Ishikawa (cell line): ENCODE measurements at regions not wholly inside any gene's neighbourhood (a gene's known extent, or its start where the extent isn't known, plus 50 kb on each side); places are given as distances from the start of the nearest gene placed in this dataset.

ENCODE experiments used
- CEBPB ChIP-seq: IDR thresholded peaks from 2 replicates; pipeline ENCODE4 v1.6.1; 2012
- CREB1 ChIP-seq: IDR thresholded peaks from 2 replicates; pipeline ENCODE4 v1.6.1; 2012; ENCODE audit warnings: low read depth
- EGR1 ChIP-seq: IDR thresholded peaks from 2 replicates; pipeline ENCODE4 v1.6.1; 2012
- EP300 ChIP-seq: IDR thresholded peaks from 2 replicates; pipeline ENCODE4 v1.6.1; 2012; ENCODE audit warnings: borderline replicate concordance
- FOXM1 ChIP-seq: IDR thresholded peaks from 2 replicates; pipeline ENCODE4 v1.6.1; 2012; ENCODE audit warnings: low read depth, borderline replicate concordance
- MAX ChIP-seq: IDR thresholded peaks from 2 replicates; pipeline ENCODE4 v1.6.1; 2012
- NFIC ChIP-seq: IDR thresholded peaks from 2 replicates; pipeline ENCODE4 v1.6.1; 2012
- RAD21 ChIP-seq: IDR thresholded peaks from 2 replicates; pipeline ENCODE4 v1.6.1; 2012; ENCODE audit warnings: low read depth
- REST ChIP-seq: IDR thresholded peaks from 2 replicates; pipeline ENCODE4 v1.6.1; 2012; ENCODE audit warnings: low read depth, mild to moderate bottlenecking
- TAF1 ChIP-seq: IDR thresholded peaks from 2 replicates; pipeline ENCODE4 v1.6.1; 2012; ENCODE audit warnings: low read depth, mild to moderate bottlenecking
- TCF12 ChIP-seq: IDR thresholded peaks from 2 replicates; pipeline ENCODE4 v1.6.1; 2012; ENCODE audit warnings: low read depth
- TEAD4 ChIP-seq: IDR thresholded peaks from 2 replicates; pipeline ENCODE4 v1.6.1; 2012
- USF1 ChIP-seq: IDR thresholded peaks from 2 replicates; pipeline ENCODE4 v1.6.1; 2012
- YY1 ChIP-seq: IDR thresholded peaks from 2 replicates; pipeline ENCODE4 v1.6.1; 2012; ENCODE audit warnings: low read depth
- ZBTB7A ChIP-seq: IDR thresholded peaks from 2 replicates; pipeline ENCODE4 v1.6.1; 2012; ENCODE audit warnings: low read depth

GRCh38 chr1:201769072-201769471 lies 59.9 kb upstream of the IPO9 start:
- no peak for TF ChIP-seq REST
- TF ChIP-seq EP300: no peak
- no peak for TF ChIP-seq MAX
- no peak for TF ChIP-seq NFIC
- no peak for TF ChIP-seq CREB1
- no peak for TF ChIP-seq TEAD4
- TF ChIP-seq EGR1: no peak
- no peak for TF ChIP-seq TCF12

- no peak for TF ChIP-seq ZBTB7A
- no peak for TF ChIP-seq YY1
- no peak for TF ChIP-seq TEAD4
- no peak for TF ChIP-seq CREB1
- no peak for TF ChIP-seq NFIC
- no peak for TF ChIP-seq FOXM1
- no peak for TF ChIP-seq TAF1
Measured at GRCh38 chr1:201769966-201770365, 59.0 kb upstream of the IPO9 start.

GRCh38 chr1:201771466-201771865 lies 57.5 kb upstream of the IPO9 start:
- TF ChIP-seq ZBTB7A (no peak), TEAD4 (no peak), TCF12 (no peak)

GRCh38 chr1:201772178-201772577 lies 56.8 kb upstream of the IPO9 start:
- TF ChIP-seq TAF1 (no peak), ZBTB7A (no peak), NFIC (no peak), FOXM1 (no peak), USF1 (no peak)

- TF ChIP-seq MAX: no peak
Measured at GRCh38 chr1:201773764-201774163, 55.2 kb upstream of the IPO9 start.

GRCh38 chr1:201774224-201774982 lies 54.6 kb upstream of the IPO9 start:
- TF ChIP-seq RAD21 (no peak), EP300 (no peak), MAX (no peak), TEAD4 (no peak), ZBTB7A (no peak), TCF12 (no peak), YY1 (no peak), TAF1 (no peak), USF1 (no peak), FOXM1 (no peak), CEBPB (no peak), EGR1 (no peak), NFIC (no peak), CREB1 (no peak), REST (no peak)

GRCh38 chr1:201774983-201775344 lies 54.0 kb upstream of the IPO9 start:
- TF ChIP-seq USF1: no peak
- no peak for TF ChIP-seq ZBTB7A
- no peak for TF ChIP-seq YY1
- TF ChIP-seq EGR1: no peak
- TF ChIP-seq CREB1: no peak
- TF ChIP-seq CEBPB: no peak
- no peak for TF ChIP-seq NFIC
- TF ChIP-seq FOXM1: no peak
